ENCODE measurements at regions not wholly inside any gene's neighbourhood (a gene's known extent, or its start where the extent isn't known, plus 50 kb on each side); places are given as distances from the start of the nearest gene placed in this dataset.

- no peak overlapping the region for H2AFZ ChIP-seq (ENCODE audit: insufficient read depth, low read depth, low read length, poor library complexity, severe bottlenecking)
- H4K20me1 ChIP-seq (ENCODE audit: insufficient read depth, low read length): no peaks in the 10 kb centered on the region
- intact Hi-C loops (cut with micrococcal nuclease): no loop called here
- Mint-ChIP-seq H3K4me3 (no peak overlapping the region), H3K27me3 (ENCODE audit: low read depth in 3 of 3) (peaks cover 0 to 1% (median 0%) of the 10 kb centered on the region in 3 donors), H3K9me3 (no peaks in the 10 kb centered on the region), H3K27ac (no peak overlapping the region), H3K4me1 (no peaks in the 10 kb centered on the region), H3K36me3 (no peaks in the 10 kb centered on the region)
- DNase-seq: no peak
- peaks cover 0 to 3% of the 10 kb centered on the region in 2 donors for H3K9me3 ChIP-seq (replicated peaks in 1 of 2; ENCODE audit: control insufficient read depth in 1 of 2, insufficient read depth in 1 of 2, low read length in 2 of 2)
- no peaks in the 10 kb centered on the region for H3K79me2 ChIP-seq (ENCODE audit: insufficient read depth, low read length)
- no peak overlapping the region for H3K4me3 ChIP-seq (replicated peaks in 1 of 3; ENCODE audit: low read depth in 2 of 3, low read length in 3 of 3)
- TF ChIP-seq, protein P1, sequence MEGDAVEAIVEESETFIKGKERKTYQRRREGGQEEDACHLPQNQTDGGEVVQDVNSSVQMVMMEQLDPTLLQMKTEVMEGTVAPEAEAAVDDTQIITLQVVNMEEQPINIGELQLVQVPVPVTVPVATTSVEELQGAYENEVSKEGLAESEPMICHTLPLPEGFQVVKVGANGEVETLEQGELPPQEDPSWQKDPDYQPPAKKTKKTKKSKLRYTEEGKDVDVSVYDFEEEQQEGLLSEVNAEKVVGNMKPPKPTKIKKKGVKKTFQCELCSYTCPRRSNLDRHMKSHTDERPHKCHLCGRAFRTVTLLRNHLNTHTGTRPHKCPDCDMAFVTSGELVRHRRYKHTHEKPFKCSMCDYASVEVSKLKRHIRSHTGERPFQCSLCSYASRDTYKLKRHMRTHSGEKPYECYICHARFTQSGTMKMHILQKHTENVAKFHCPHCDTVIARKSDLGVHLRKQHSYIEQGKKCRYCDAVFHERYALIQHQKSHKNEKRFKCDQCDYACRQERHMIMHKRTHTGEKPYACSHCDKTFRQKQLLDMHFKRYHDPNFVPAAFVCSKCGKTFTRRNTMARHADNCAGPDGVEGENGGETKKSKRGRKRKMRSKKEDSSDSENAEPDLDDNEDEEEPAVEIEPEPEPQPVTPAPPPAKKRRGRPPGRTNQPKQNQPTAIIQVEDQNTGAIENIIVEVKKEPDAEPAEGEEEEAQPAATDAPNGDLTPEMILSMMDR (IDR thresholded peaks at IDR 0.05): no peak
- H3K9ac ChIP-seq (ENCODE audit: insufficient read depth, low read length, poor library complexity, severe bottlenecking): no peak overlapping the region
- H3K4me1 ChIP-seq (ENCODE audit: control insufficient read depth in 1 of 2, insufficient read depth in 2 of 2, low read length in 2 of 2): no peaks in the 10 kb centered on the region
- H3K4me2 ChIP-seq (replicated peaks; ENCODE audit: extremely low read depth, low read length, poor library complexity, severe bottlenecking): no peak overlapping the region
- H3K27me3 ChIP-seq (ENCODE audit: control insufficient read depth in 2 of 2, insufficient read depth in 2 of 2, low read length in 2 of 2): no peaks in the 10 kb centered on the region
- H3K36me3 ChIP-seq (replicated peaks in 1 of 2; ENCODE audit: control insufficient read depth in 1 of 2, insufficient read depth in 2 of 2, low read length in 2 of 2): no peaks in the 10 kb centered on the region
- no peak overlapping the region for H3K27ac ChIP-seq (ENCODE audit: low read depth in 1 of 2, low read length in 2 of 2)
Measured at GRCh38 chr6:50524341-50524740, 189.0 kb upstream of the TFAP2D start.

- H3K27me3 Mint-ChIP-seq (ENCODE audit: low read depth in 3 of 3): peaks cover 0 to 1% (median 0%) of the 10 kb centered on the region in 3 donors
- H4K20me1 ChIP-seq (ENCODE audit: insufficient read depth, low read length): no peaks in the 10 kb centered on the region
- H2AFZ ChIP-seq (ENCODE audit: insufficient read depth, low read depth, low read length, poor library complexity, severe bottlenecking): no peak overlapping the region
- no peak for DNase-seq
- H3K9me3 Mint-ChIP-seq: no peaks in the 10 kb centered on the region
- no peak overlapping the region for H3K4me3 Mint-ChIP-seq
- no peaks in the 10 kb centered on the region for H3K79me2 ChIP-seq (ENCODE audit: insufficient read depth, low read length)
- no peak overlapping the region for H3K4me2 ChIP-seq (replicated peaks; ENCODE audit: extremely low read depth, low read length, poor library complexity, severe bottlenecking)
- intact Hi-C loops (cut with micrococcal nuclease): no loop called here
- no peak overlapping the region for H3K27ac ChIP-seq (ENCODE audit: low read depth in 1 of 2, low read length in 2 of 2)
- H3K4me1 Mint-ChIP-seq: no peaks in the 10 kb centered on the region
- H3K27ac Mint-ChIP-seq: no peak overlapping the region
- no peaks in the 10 kb centered on the region for H3K27me3 ChIP-seq (ENCODE audit: control insufficient read depth in 2 of 2, insufficient read depth in 2 of 2, low read length in 2 of 2)
- TF ChIP-seq, protein P1 (IDR thresholded peaks at IDR 0.05): no peak
- H3K9me3 ChIP-seq (replicated peaks in 1 of 2; ENCODE audit: control insufficient read depth in 1 of 2, insufficient read depth in 1 of 2, low read length in 2 of 2): peaks cover 0 to 3% of the 10 kb centered on the region in 2 donors
- no peak overlapping the region for H3K4me3 ChIP-seq (replicated peaks in 1 of 3; ENCODE audit: low read depth in 2 of 3, low read length in 3 of 3)
- no peaks in the 10 kb centered on the region for H3K4me1 ChIP-seq (ENCODE audit: control insufficient read depth in 1 of 2, insufficient read depth in 2 of 2, low read length in 2 of 2)
- 80% methylated on average over 1 of the region's 2 CpGs for WGBS (ENCODE audit: insufficient coverage)
- H3K36me3 Mint-ChIP-seq: no peaks in the 10 kb centered on the region
- H3K9ac ChIP-seq (ENCODE audit: insufficient read depth, low read length, poor library complexity, severe bottlenecking): no peak overlapping the region
- H3K36me3 ChIP-seq (replicated peaks in 1 of 2; ENCODE audit: control insufficient read depth in 1 of 2, insufficient read depth in 2 of 2, low read length in 2 of 2): no peaks in the 10 kb centered on the region
Measured at GRCh38 chr6:50527985-50528384, 185.3 kb upstream of the TFAP2D start.
